KMS-11 (cell line): ENCODE measurements at regions not wholly inside any gene's neighbourhood (a gene's known extent, or its start where the extent isn't known, plus 50 kb on each side); places are given as distances from the start of the nearest gene placed in this dataset.

Experiments
- H2AFZ ChIP-seq: fragments of 200-600 bp; sonication (generic); 2 replicates; pipeline ENCODE4 v1.6.1; 2016; ENCODE audit warnings: antibody characterized with exemption, mixed run types, low read depth
- H3K27ac ChIP-seq: fragments of 200-600 bp; sonication (generic); 2 replicates; pipeline ENCODE4 v1.6.1; 2016; ENCODE audit warnings: mild to moderate bottlenecking, mixed run types
- H3K27me3 ChIP-seq: fragments of 200-600 bp; sonication (generic); 2 replicates; pipeline ENCODE4 v1.6.1; 2017; ENCODE audit warnings: mild to moderate bottlenecking, low read depth, mixed run types, moderate library complexity; ENCODE audit not compliant: insufficient read depth
- H3K36me3 ChIP-seq: fragments of 200-600 bp; sonication (generic); 2 replicates; pipeline ENCODE4 v1.6.1; 2017; ENCODE audit warnings: mild to moderate bottlenecking, mixed run types; ENCODE audit not compliant: insufficient read depth
- H3K4me1 ChIP-seq: fragments of 200-600 bp; sonication (generic); 2 replicates; pipeline ENCODE4 v1.6.1; 2016; ENCODE audit warnings: mild to moderate bottlenecking, low read depth, mixed run types; ENCODE audit not compliant: poor library complexity, severe bottlenecking
- H3K4me2 ChIP-seq: fragments of 200-600 bp; sonication (generic); 2 replicates; pipeline ENCODE4 v1.7.0; 2016; ENCODE audit warnings: mild to moderate bottlenecking, mixed run types
- H3K4me3 ChIP-seq: fragments of 200-600 bp; sonication (generic); IDR thresholded peaks from 2 replicates; pipeline ENCODE4 v1.6.1; 2017; ENCODE audit warnings: low read depth, low read length, mixed read lengths; ENCODE audit not compliant: insufficient read depth
- H3K79me2 ChIP-seq: fragments of 200-600 bp; sonication (generic); 2 replicates; pipeline ENCODE4 v1.6.1; 2016; ENCODE audit warnings: low read depth, mixed run types; ENCODE audit not compliant: insufficient read depth
- H3K9ac ChIP-seq: fragments of 200-600 bp; sonication (generic); 2 replicates; pipeline ENCODE4 v1.6.1; 2016; ENCODE audit warnings: mild to moderate bottlenecking, mixed run types
- H4K20me1 ChIP-seq: fragments of 200-600 bp; sonication (generic); 2 replicates; pipeline ENCODE4 v1.6.1; 2016; ENCODE audit warnings: mild to moderate bottlenecking, mixed run types; ENCODE audit not compliant: insufficient read depth
- CTCF ChIP-seq: fragments of 200-600 bp; sonication (generic); conservative IDR thresholded peaks from 2 replicates; pipeline ENCODE4 v1.6.1; 2017; ENCODE audit warnings: low read depth, mild to moderate bottlenecking, antibody characterized with exemption, low read length, moderate library complexity, mixed read lengths

GRCh38 chr6:87904011-87904410 lies 143.6 kb upstream of the SPACA1 start:
- Histone ChIP-seq H3K36me3 (no peaks in the 10 kb centered on the region), H3K4me2 (peak overlapping the region; percentile 71), H3K4me1 (peaks cover 70% of the 10 kb centered on the region), H3K27ac (no peak overlapping the region), H4K20me1 (no peaks in the 10 kb centered on the region), H3K9ac (no peak overlapping the region), H3K4me3 (no peak overlapping the region), H3K27me3 (0 out of 2 replicates have a peak, but pooled peaks cover 2% of the 10 kb centered on the region), H2AFZ (no peak overlapping the region), H3K79me2 (no peaks in the 10 kb centered on the region)
- no peak for TF ChIP-seq CTCF

GRCh38 chr6:87903323-87903722 lies 144.3 kb upstream of the SPACA1 start:
- no peak overlapping the region for H3K9ac ChIP-seq
- H3K4me2 ChIP-seq = no peak overlapping the region; the same call in 1 of the 2 replicates
- H4K20me1 ChIP-seq = no peaks in the 10 kb centered on the region
- H3K4me1 ChIP-seq = peaks cover 64% of the 10 kb centered on the region
- H2AFZ ChIP-seq = no peak overlapping the region
- no peaks in the 10 kb centered on the region for H3K36me3 ChIP-seq
- H3K27ac ChIP-seq = no peak overlapping the region
- no peak for TF ChIP-seq CTCF
- no peaks in the 10 kb centered on the region for H3K27me3 ChIP-seq
- H3K79me2 ChIP-seq = no peaks in the 10 kb centered on the region
- no peak overlapping the region for H3K4me3 ChIP-seq

GRCh38 chr6:87902383-87902782 lies 145.3 kb upstream of the SPACA1 start:
- H3K4me1 ChIP-seq = peaks cover 54% of the 10 kb centered on the region
- no peaks in the 10 kb centered on the region for H3K36me3 ChIP-seq
- H3K4me3 ChIP-seq = no peak overlapping the region
- H3K79me2 ChIP-seq = no peaks in the 10 kb centered on the region
- H3K4me2 ChIP-seq = no peak overlapping the region
- no peak overlapping the region for H2AFZ ChIP-seq
- no peak overlapping the region for H3K27ac ChIP-seq
- no peak for TF ChIP-seq CTCF
- H4K20me1 ChIP-seq = no peaks in the 10 kb centered on the region
- no peak overlapping the region for H3K9ac ChIP-seq
- H3K27me3 ChIP-seq = no peaks in the 10 kb centered on the region

- no peak overlapping the region for H3K4me2 ChIP-seq
- no peaks in the 10 kb centered on the region for H3K36me3 ChIP-seq
- no peaks in the 10 kb centered on the region for H3K79me2 ChIP-seq
- no peak for TF ChIP-seq CTCF
- H3K27ac ChIP-seq = no peak overlapping the region
- peaks cover 46% of the 10 kb centered on the region for H3K4me1 ChIP-seq
- no peak overlapping the region for H2AFZ ChIP-seq
- H3K4me3 ChIP-seq = no peak overlapping the region
- H3K9ac ChIP-seq = no peak overlapping the region
- H4K20me1 ChIP-seq = no peaks in the 10 kb centered on the region
- H3K27me3 ChIP-seq = no peaks in the 10 kb centered on the region
Measured at GRCh38 chr6:87901613-87902012, 146.0 kb upstream of the SPACA1 start.
